ENCODE measurements at regions not wholly inside any gene's neighbourhood (a gene's known extent, or its start where the extent isn't known, plus 50 kb on each side); places are given as distances from the start of the nearest gene placed in this dataset.

- no peak for DNase-seq
Measured at GRCh38 chr4:116870686-116871085, 214.7 kb downstream of the TRAM1L1 start.

GRCh38 chr4:116866106-116866505 is 219.3 kb downstream of the TRAM1L1 start:
- DNase-seq = no peak

- no peak for DNase-seq
Measured at GRCh38 chr4:116862592-116862991, 222.8 kb downstream of the TRAM1L1 start.

- DNase-seq = no peak
Measured at GRCh38 chr4:116860891-116861290, 224.5 kb downstream of the TRAM1L1 start.

GRCh38 chr4:116849620-116850019 is 235.8 kb downstream of the TRAM1L1 start:
- no peak for DNase-seq

- DNase-seq = no peak
Measured at GRCh38 chr4:116847616-116848015, 237.8 kb downstream of the TRAM1L1 start.

GRCh38 chr4:116839826-116840225 is 245.6 kb downstream of the TRAM1L1 start:
- DNase-seq = no peak

- no peak for DNase-seq
Measured at GRCh38 chr4:116838609-116839008, 246.8 kb downstream of the TRAM1L1 start.

GRCh38 chr4:116829187-116829586 is 256.2 kb downstream of the TRAM1L1 start:
- DNase-seq = no peak

GRCh38 chr4:116824172-116824571 is 261.2 kb downstream of the TRAM1L1 start:
- DNase-seq = no peak

- DNase-seq = no peak
Measured at GRCh38 chr4:116811730-116812129, 273.6 kb downstream of the TRAM1L1 start.

- DNase-seq = no peak
Measured at GRCh38 chr4:116796022-116796421, 289.4 kb downstream of the TRAM1L1 start.

- DNase-seq = no peak
Measured at GRCh38 chr4:116788723-116789122, 296.7 kb downstream of the TRAM1L1 start.

GRCh38 chr4:116755051-116755450 is 330.3 kb downstream of the TRAM1L1 start:
- no peak for DNase-seq

- DNase-seq = no peak
Measured at GRCh38 chr4:116752027-116752426, 333.3 kb downstream of the TRAM1L1 start.

- no peak for DNase-seq
Measured at GRCh38 chr4:116736756-116737155, 348.6 kb downstream of the TRAM1L1 start.

GRCh38 chr4:116734178-116734577 is 351.2 kb downstream of the TRAM1L1 start:
- no peak for DNase-seq

GRCh38 chr4:116733370-116733769 is 352.0 kb downstream of the TRAM1L1 start:
- DNase-seq = no peak

GRCh38 chr4:116726523-116726922 is 358.9 kb downstream of the TRAM1L1 start:
- DNase-seq = no peak

GRCh38 chr4:116724249-116724648 is 361.1 kb downstream of the TRAM1L1 start:
- DNase-seq = no peak

- no peak for DNase-seq
Measured at GRCh38 chr4:116705466-116705865, 379.9 kb downstream of the TRAM1L1 start.

GRCh38 chr4:116702949-116703348 is 382.4 kb downstream of the TRAM1L1 start:
- no peak for DNase-seq

GRCh38 chr4:116688536-116688935 is 396.8 kb downstream of the TRAM1L1 start:
- DNase-seq = no peak

- no peak for DNase-seq
Measured at GRCh38 chr4:116668190-116668589, 417.2 kb downstream of the TRAM1L1 start.

- DNase-seq = no peak
Measured at GRCh38 chr4:116665716-116666115, 419.7 kb downstream of the TRAM1L1 start.

- no peak for DNase-seq
Measured at GRCh38 chr4:116664198-116664597, 421.2 kb downstream of the TRAM1L1 start.

All from NCI-H187 treated with DMSO at 0.1 percent for 48 hours (cell line).